ENCODE measurements at regions not wholly inside any gene's neighbourhood (a gene's known extent, or its start where the extent isn't known, plus 50 kb on each side); places are given as distances from the start of the nearest gene placed in this dataset.

GRCh38 chr2:122182616-122183355 is 427.3 kb downstream of the TSN start:
- Mint-ChIP-seq H3K27ac (no peak overlapping the region), H3K4me1 (no peaks in the 10 kb centered on the region), H3K27me3 (no peaks in the 10 kb centered on the region), H3K9me3 (peaks cover 8% of the 10 kb centered on the region), H3K4me3 (no peak overlapping the region), H3K36me3 (no peaks in the 10 kb centered on the region)

- Mint-ChIP-seq H3K36me3 (no peaks in the 10 kb centered on the region), H3K4me1 (no peaks in the 10 kb centered on the region), H3K27me3 (no peaks in the 10 kb centered on the region), H3K4me3 (no peak overlapping the region), H3K9me3 (peaks cover 8% of the 10 kb centered on the region), H3K27ac (no peak overlapping the region)
Measured at GRCh38 chr2:122183890-122184289, 428.4 kb downstream of the TSN start.

- no peak overlapping the region for H3K27ac Mint-ChIP-seq
- no peak overlapping the region for H3K4me3 Mint-ChIP-seq
- no peaks in the 10 kb centered on the region for H3K9me3 Mint-ChIP-seq
- H3K4me1 Mint-ChIP-seq = no peaks in the 10 kb centered on the region
- H3K36me3 Mint-ChIP-seq = no peaks in the 10 kb centered on the region
- peaks cover 4% of the 10 kb centered on the region for H3K27me3 Mint-ChIP-seq
Measured at GRCh38 chr2:122186761-122187222, 431.3 kb downstream of the TSN start.

GRCh38 chr2:122191331-122191730 is 435.9 kb downstream of the TSN start:
- Mint-ChIP-seq H3K27me3 (peaks cover 4% of the 10 kb centered on the region), H3K4me1 (no peaks in the 10 kb centered on the region), H3K27ac (no peak overlapping the region), H3K9me3 (no peaks in the 10 kb centered on the region), H3K36me3 (no peaks in the 10 kb centered on the region), H3K4me3 (no peak overlapping the region)

- Mint-ChIP-seq H3K4me1 (no peaks in the 10 kb centered on the region), H3K36me3 (no peaks in the 10 kb centered on the region), H3K27me3 (peaks cover 4% of the 10 kb centered on the region), H3K9me3 (no peaks in the 10 kb centered on the region), H3K4me3 (no peak overlapping the region), H3K27ac (no peak overlapping the region)
Measured at GRCh38 chr2:122193622-122194021, 438.2 kb downstream of the TSN start.

- no peaks in the 10 kb centered on the region for H3K36me3 Mint-ChIP-seq
- H3K4me3 Mint-ChIP-seq = no peak overlapping the region
- no peak overlapping the region for H3K27ac Mint-ChIP-seq
- H3K4me1 Mint-ChIP-seq = no peaks in the 10 kb centered on the region
- H3K27me3 Mint-ChIP-seq = no peaks in the 10 kb centered on the region
- no peaks in the 10 kb centered on the region for H3K9me3 Mint-ChIP-seq
Measured at GRCh38 chr2:122194546-122194945, 439.1 kb downstream of the TSN start.

- Mint-ChIP-seq H3K36me3 (no peaks in the 10 kb centered on the region), H3K27ac (no peak overlapping the region), H3K27me3 (no peaks in the 10 kb centered on the region), H3K4me1 (no peaks in the 10 kb centered on the region), H3K4me3 (no peak overlapping the region), H3K9me3 (no peaks in the 10 kb centered on the region)
Measured at GRCh38 chr2:122203523-122203922, 448.1 kb downstream of the TSN start.

GRCh38 chr2:122205641-122206040 is 450.2 kb downstream of the TSN start:
- Mint-ChIP-seq H3K27me3 (no peaks in the 10 kb centered on the region), H3K4me1 (no peaks in the 10 kb centered on the region), H3K9me3 (no peaks in the 10 kb centered on the region), H3K36me3 (no peaks in the 10 kb centered on the region), H3K27ac (no peak overlapping the region), H3K4me3 (no peak overlapping the region)

- Mint-ChIP-seq H3K9me3 (no peaks in the 10 kb centered on the region), H3K27me3 (no peaks in the 10 kb centered on the region), H3K4me3 (no peak overlapping the region), H3K36me3 (no peaks in the 10 kb centered on the region), H3K27ac (no peak overlapping the region), H3K4me1 (no peaks in the 10 kb centered on the region)
Measured at GRCh38 chr2:122206101-122206500, 450.6 kb downstream of the TSN start.

GRCh38 chr2:122209377-122209776 is 453.9 kb downstream of the TSN start:
- H3K4me1 Mint-ChIP-seq = no peaks in the 10 kb centered on the region
- H3K36me3 Mint-ChIP-seq = no peaks in the 10 kb centered on the region
- H3K27me3 Mint-ChIP-seq = peaks cover under 1% of the 10 kb centered on the region
- H3K9me3 Mint-ChIP-seq = no peaks in the 10 kb centered on the region
- no peak overlapping the region for H3K4me3 Mint-ChIP-seq
- no peak overlapping the region for H3K27ac Mint-ChIP-seq

GRCh38 chr2:122210065-122210464 is 454.6 kb downstream of the TSN start:
- Mint-ChIP-seq H3K4me3 (no peak overlapping the region), H3K27me3 (peaks cover 1% of the 10 kb centered on the region), H3K4me1 (no peaks in the 10 kb centered on the region), H3K27ac (no peak overlapping the region), H3K9me3 (no peaks in the 10 kb centered on the region), H3K36me3 (no peaks in the 10 kb centered on the region)

GRCh38 chr2:122210898-122211856 is 455.7 kb downstream of the TSN start:
- Mint-ChIP-seq H3K27ac (no peak overlapping the region), H3K4me1 (no peaks in the 10 kb centered on the region), H3K27me3 (peaks cover 1% of the 10 kb centered on the region), H3K4me3 (no peak overlapping the region), H3K36me3 (no peaks in the 10 kb centered on the region), H3K9me3 (no peaks in the 10 kb centered on the region)

- peaks cover 1% of the 10 kb centered on the region for H3K27me3 Mint-ChIP-seq
- no peaks in the 10 kb centered on the region for H3K4me1 Mint-ChIP-seq
- H3K4me3 Mint-ChIP-seq = no peak overlapping the region
- H3K27ac Mint-ChIP-seq = no peak overlapping the region
- H3K9me3 Mint-ChIP-seq = no peaks in the 10 kb centered on the region
- H3K36me3 Mint-ChIP-seq = no peaks in the 10 kb centered on the region
Measured at GRCh38 chr2:122213312-122213711, 457.9 kb downstream of the TSN start.

GRCh38 chr2:122216071-122216470 is 460.6 kb downstream of the TSN start:
- Mint-ChIP-seq H3K4me1 (no peaks in the 10 kb centered on the region), H3K9me3 (no peaks in the 10 kb centered on the region), H3K27ac (no peak overlapping the region), H3K27me3 (peaks cover 1% of the 10 kb centered on the region), H3K36me3 (no peaks in the 10 kb centered on the region), H3K4me3 (no peak overlapping the region)

- Mint-ChIP-seq H3K36me3 (no peaks in the 10 kb centered on the region), H3K4me1 (no peaks in the 10 kb centered on the region), H3K9me3 (no peaks in the 10 kb centered on the region), H3K4me3 (no peak overlapping the region), H3K27ac (no peak overlapping the region), H3K27me3 (peaks cover 1% of the 10 kb centered on the region)
Measured at GRCh38 chr2:122216901-122217300, 461.4 kb downstream of the TSN start.

- H3K27me3 Mint-ChIP-seq = peaks cover 1% of the 10 kb centered on the region
- no peak overlapping the region for H3K4me3 Mint-ChIP-seq
- no peaks in the 10 kb centered on the region for H3K36me3 Mint-ChIP-seq
- no peaks in the 10 kb centered on the region for H3K4me1 Mint-ChIP-seq
- H3K27ac Mint-ChIP-seq = no peak overlapping the region
- H3K9me3 Mint-ChIP-seq = no peaks in the 10 kb centered on the region
Measured at GRCh38 chr2:122218596-122218995, 463.1 kb downstream of the TSN start.
